Pancreas (tissue), 10 donors: ENCODE measurements at regions not wholly inside any gene's neighbourhood (a gene's known extent, or its start where the extent isn't known, plus 50 kb on each side); places are given as distances from the start of the nearest gene placed in this dataset.

Source experiments
- ATAC-seq, 4 donors: fragments of 200-7000 bp; cut with Tn5 transposase; one replicate each; pipeline versions ENCODE4 v1.8.0 to v1.9.1; 2020; ENCODE audit warnings: mild to moderate bottlenecking in 4 of 4, moderate library complexity in 4 of 4
- DNase-seq, 6 donors: peaks; one replicate each; pipeline ENCODE4 v3.0.0-alpha.2; 2020
- FAIRE-seq: peaks from 2 replicates; lab custom pipeline; 2012; peaks lifted over from hg19 to GRCh38; lab: Jason Lieb, UNC
- H3K27ac ChIP-seq, 4 donors: fragments of 200-600 bp; sonication (generic); 1 replicate in 3 of 4; 2 replicates in 1 of 4; pipeline versions ENCODE4 v1.5.0 to v1.8.0; 2020
- H3K27me3 ChIP-seq, 4 donors: fragments of 200-600 bp; one replicate each; pipeline ENCODE4 v1.8.0; 2021
- H3K36me3 ChIP-seq, 3 donors: fragments of 200-600 bp; sonication (generic) in 1 of 3; one replicate each; pipeline versions ENCODE4 v1.5.0 to v1.8.0; 2020 to 2021
- H3K4me1 ChIP-seq, 3 donors: fragments of 200-600 bp; one replicate each; pipeline ENCODE4 v1.8.0; 2021
- H3K4me3 ChIP-seq, 4 donors: fragments of 200-600 bp; sonication (generic) in 2 of 4; one replicate each; pipeline versions ENCODE4 v1.5.0 to v1.8.0; 2020 to 2021
- H3K9me3 ChIP-seq, 4 donors: fragments of 200-600 bp; one replicate each; pipeline ENCODE4 v1.8.0; 2021
- WGBS, 2 donors: extraction: QIAGEN DNeasy Blood & Tissue Kit; methylation state at CpG; one replicate each; pipeline ENCODE4 v1.1.7; 2013; 5-methylcytosine and 5-hydroxymethylcytosine counted together
- intact Hi-C, 3 donors: fragments of 100-400 bp; cut with DNase I; formaldehyde crosslinking; loops; one replicate each; pipeline versions ENCODE4 v1.11.1 to v1.14.2; 2022
- TF ChIP-seq, protein P1 (sequence below), 4 donors: fragments of 200-600 bp; sonication (generic) in 3 of 4; IDR thresholded peaks; one replicate each; pipeline versions ENCODE4 v1.5.0 to v1.8.0; 2021; ENCODE audit warnings: antibody characterized with exemption in 4 of 4
- donor health status: healthy with polysubstance abuse.
- donor health status: DM: no; HTN: no; CAD: no; lungs with moderate emphysema.
- donor health status: DM: no; HTN: no; CAD: no.
- donor health status: control.
- donor health status: control.
- donor health status: Bipolar disorder and iron deficiency.
- donor health status: DM: yes; HTN: yes; CAD: no.
- donor health status: DM: no; HTN: no; CAD: no.
- donor health status: DM: no; HTN: no; CAD: no.
- donor health status: DM: yes; HTN: yes; CAD: no.

DNA sequence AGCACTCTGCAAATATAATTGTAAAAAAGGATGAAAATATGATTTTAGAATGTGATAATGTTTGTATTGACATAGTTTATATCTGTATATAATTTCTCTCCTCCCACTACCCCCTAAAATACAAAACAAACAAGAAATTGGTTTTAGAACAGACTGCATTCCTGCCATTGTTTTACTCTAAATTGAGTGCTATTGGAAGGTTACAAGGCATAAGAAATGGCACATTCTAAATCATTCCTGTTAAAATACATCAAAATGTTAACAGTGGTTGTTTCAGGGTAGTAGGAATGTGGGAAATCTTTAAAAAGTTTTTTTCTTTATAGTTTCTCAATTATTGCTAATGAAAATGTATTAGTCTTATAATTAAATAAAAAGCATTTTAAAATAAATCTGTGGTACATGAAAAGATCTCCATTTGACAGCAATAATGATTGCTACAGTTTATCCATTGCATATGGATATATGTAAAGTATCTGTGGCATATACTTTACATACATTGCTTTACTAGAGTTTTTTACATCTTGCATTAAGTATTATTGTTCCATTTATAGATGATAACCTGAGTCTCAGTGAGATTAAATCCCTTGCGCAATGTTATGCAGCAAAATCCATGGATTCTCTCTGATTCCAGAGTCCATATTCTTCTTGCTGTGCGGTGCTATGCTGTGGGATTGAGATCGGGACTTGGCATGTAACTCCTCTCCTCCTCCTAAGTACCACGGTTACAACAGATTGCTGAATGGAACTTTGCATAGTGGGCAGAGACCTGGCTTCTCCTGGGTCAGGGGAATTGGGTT lies 319.8 kb downstream of the LMO4 start:
- Histone ChIP-seq H3K27ac (no peak overlapping the region), H3K27me3 (no peaks in the 10 kb centered on the region), H3K4me1 (no peaks in the 10 kb centered on the region), H3K9me3 (no peaks in the 10 kb centered on the region), H3K36me3 (no peaks in the 10 kb centered on the region), H3K4me3 (no peak overlapping the region)
- no peak for DNase-seq
- FAIRE-seq, result no peak
- no peak for ATAC-seq
- intact Hi-C loops, result no loop called here
- WGBS, 2 donors, result 83 to 90% methylated on average over 4 of the region's 4 CpGs
- TF ChIP-seq, protein P1, sequence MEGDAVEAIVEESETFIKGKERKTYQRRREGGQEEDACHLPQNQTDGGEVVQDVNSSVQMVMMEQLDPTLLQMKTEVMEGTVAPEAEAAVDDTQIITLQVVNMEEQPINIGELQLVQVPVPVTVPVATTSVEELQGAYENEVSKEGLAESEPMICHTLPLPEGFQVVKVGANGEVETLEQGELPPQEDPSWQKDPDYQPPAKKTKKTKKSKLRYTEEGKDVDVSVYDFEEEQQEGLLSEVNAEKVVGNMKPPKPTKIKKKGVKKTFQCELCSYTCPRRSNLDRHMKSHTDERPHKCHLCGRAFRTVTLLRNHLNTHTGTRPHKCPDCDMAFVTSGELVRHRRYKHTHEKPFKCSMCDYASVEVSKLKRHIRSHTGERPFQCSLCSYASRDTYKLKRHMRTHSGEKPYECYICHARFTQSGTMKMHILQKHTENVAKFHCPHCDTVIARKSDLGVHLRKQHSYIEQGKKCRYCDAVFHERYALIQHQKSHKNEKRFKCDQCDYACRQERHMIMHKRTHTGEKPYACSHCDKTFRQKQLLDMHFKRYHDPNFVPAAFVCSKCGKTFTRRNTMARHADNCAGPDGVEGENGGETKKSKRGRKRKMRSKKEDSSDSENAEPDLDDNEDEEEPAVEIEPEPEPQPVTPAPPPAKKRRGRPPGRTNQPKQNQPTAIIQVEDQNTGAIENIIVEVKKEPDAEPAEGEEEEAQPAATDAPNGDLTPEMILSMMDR (IDR thresholded peaks at IDR 0.05), result no peak

- DNase-seq, result no peak
- Histone ChIP-seq H3K9me3 (no peaks in the 10 kb centered on the region), H3K4me3 (no peak overlapping the region), H3K36me3 (no peaks in the 10 kb centered on the region), H3K27ac (no peak overlapping the region), H3K4me1 (no peaks in the 10 kb centered on the region), H3K27me3 (no peaks in the 10 kb centered on the region)
- no peak for FAIRE-seq
- intact Hi-C loops, result no loop called here
- WGBS, 2 donors, result 81 to 85% methylated on average over 5 of the region's 5 CpGs
- TF ChIP-seq, protein P1 (IDR thresholded peaks at IDR 0.05), result no peak
- no peak for ATAC-seq
These were observed 321.6 kb downstream of the LMO4 start for GRCh38 chr1:87650306-87650705.

DNA sequence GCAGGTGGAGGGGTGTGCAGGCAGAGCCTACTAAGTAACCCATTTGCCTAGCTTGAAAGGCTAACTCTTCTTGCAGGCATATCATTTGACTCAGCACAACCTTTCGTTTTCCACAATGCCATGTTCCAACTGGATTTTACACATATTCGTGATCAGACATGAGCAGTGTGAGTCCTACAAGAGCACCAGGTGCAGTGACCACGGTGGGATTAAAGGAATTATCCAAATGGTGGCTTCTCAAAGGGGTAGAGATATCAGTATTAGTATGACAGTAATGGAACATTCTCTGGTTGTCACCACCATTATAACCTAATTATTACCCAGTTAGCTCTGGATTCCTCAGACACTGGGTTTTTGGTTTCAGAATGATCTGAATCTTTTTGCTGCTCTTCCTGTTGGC lies 323.5 kb downstream of the LMO4 start:
- TF ChIP-seq, protein P1 (IDR thresholded peaks at IDR 0.05), result no peak
- no peaks in the 10 kb centered on the region for H3K4me1 ChIP-seq
- DNase-seq (no peak), ATAC-seq (no peak), FAIRE-seq (no peak)
- no peaks in the 10 kb centered on the region for H3K36me3 ChIP-seq
- no peak overlapping the region for H3K27ac ChIP-seq
- H3K9me3 ChIP-seq, result no peaks in the 10 kb centered on the region
- no peaks in the 10 kb centered on the region for H3K27me3 ChIP-seq
- no peak overlapping the region for H3K4me3 ChIP-seq
- intact Hi-C loops, result no loop called here
- WGBS, 2 donors, result 85 to 90% methylated on average over 3 of the region's 3 CpGs

DNA sequence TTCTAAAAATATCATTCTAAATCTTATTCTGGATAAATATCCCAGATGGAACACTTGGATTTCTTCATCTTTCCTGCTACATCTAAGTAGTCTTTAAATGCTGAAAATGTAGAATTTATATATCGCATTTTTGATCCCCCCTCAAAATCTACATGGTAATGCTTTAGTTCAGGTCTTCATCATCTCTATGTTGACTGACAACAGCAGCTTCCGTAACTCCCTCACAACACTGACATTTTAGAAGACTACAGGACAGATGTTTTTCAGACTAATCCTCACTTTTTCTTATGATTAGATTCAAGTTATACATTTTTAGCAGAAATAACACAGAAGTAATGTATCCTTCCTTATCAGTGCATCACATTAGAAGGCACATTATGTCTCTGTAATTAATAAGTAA lies 336.5 kb downstream of the LMO4 start:
- Histone ChIP-seq H3K4me3 (no peak overlapping the region), H3K4me1 (no peaks in the 10 kb centered on the region), H3K27me3 (no peaks in the 10 kb centered on the region), H3K27ac (no peak overlapping the region), H3K9me3 (no peaks in the 10 kb centered on the region), H3K36me3 (no peaks in the 10 kb centered on the region)
- intact Hi-C loops, result no loop called here
- ATAC-seq (no peak), FAIRE-seq (no peak), DNase-seq (no peak)
- TF ChIP-seq, protein P1 (IDR thresholded peaks at IDR 0.05), result no peak
- 92 to 93% methylated on average over 2 of the region's 2 CpGs for WGBS, 2 donors

- intact Hi-C loops, result no loop called here
- FAIRE-seq, result no peak
- 69 to 84% methylated on average over 2 of the region's 2 CpGs for WGBS, 2 donors
These were observed 338.0 kb downstream of the LMO4 start for GRCh38 chr1:87666681-87667080.

More at GRCh38 chr1:87666681-87667080, 338.0 kb downstream of the LMO4 start:
- Histone ChIP-seq H3K27me3 (no peaks in the 10 kb centered on the region), H3K4me3 (no peak overlapping the region), H3K9me3 (no peaks in the 10 kb centered on the region), H3K36me3 (no peaks in the 10 kb centered on the region), H3K27ac (no peak overlapping the region), H3K4me1 (no peaks in the 10 kb centered on the region)
- no peak for DNase-seq
- no peak for ATAC-seq
- TF ChIP-seq, protein P1 (IDR thresholded peaks at IDR 0.05), result no peak
